AG10803 (cell line): ENCODE measurements at regions not wholly inside any gene's neighbourhood (a gene's known extent, or its start where the extent isn't known, plus 50 kb on each side); places are given as distances from the start of the nearest gene placed in this dataset.
A peak's percentile ranks its signal among the peaks of the same experiment; 100 is the strongest.

Experiments used
- DNase-seq: peaks from one replicate; pipeline ENCODE4 v3.0.0; 2010; ENCODE audit warnings: low read depth
- H3K4me3 ChIP-seq: 2 replicates; pipeline ENCODE4 v1.5.1; 2011; ENCODE audit warnings: mild to moderate bottlenecking, low read length, control low read depth
- TF ChIP-seq, protein P1 (sequence below): conservative IDR thresholded peaks from 2 replicates; pipeline ENCODE4 v1.5.1; 2011; ENCODE audit warnings: mild to moderate bottlenecking, low read length, control low read depth, inconsistent platforms

DNA sequence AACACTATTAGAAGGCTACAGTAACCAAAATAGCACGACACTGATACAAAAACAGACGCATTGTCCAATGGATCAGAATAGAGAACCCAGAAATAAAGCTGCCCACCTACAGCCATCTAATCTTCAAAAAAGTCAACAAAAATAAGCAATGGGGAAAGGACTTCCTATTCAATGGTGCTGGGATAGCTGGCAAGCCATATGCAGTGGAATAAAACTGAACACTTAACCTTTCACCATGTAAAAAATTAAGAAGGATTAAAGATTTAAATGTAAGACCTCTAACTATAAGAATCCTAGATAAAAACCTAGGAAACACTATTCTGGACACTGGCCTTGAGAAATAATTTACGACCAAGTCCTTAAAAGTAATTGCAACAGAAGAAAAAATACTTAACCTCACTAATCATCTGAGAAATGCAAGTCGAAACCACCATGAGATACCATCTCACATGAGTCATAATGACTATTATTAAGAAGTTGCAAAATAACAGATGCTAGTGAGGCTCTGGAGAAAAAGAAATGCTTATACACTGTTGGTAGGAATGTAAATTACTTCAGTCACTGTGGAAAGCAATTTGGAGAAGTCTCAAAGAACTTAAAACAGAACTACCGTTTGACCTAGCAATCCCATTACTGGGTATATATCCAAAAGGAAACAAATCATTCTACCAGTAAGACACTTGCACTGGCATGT, 203.3 kb upstream of the CDH9 start:
- TF ChIP-seq, protein P1, sequence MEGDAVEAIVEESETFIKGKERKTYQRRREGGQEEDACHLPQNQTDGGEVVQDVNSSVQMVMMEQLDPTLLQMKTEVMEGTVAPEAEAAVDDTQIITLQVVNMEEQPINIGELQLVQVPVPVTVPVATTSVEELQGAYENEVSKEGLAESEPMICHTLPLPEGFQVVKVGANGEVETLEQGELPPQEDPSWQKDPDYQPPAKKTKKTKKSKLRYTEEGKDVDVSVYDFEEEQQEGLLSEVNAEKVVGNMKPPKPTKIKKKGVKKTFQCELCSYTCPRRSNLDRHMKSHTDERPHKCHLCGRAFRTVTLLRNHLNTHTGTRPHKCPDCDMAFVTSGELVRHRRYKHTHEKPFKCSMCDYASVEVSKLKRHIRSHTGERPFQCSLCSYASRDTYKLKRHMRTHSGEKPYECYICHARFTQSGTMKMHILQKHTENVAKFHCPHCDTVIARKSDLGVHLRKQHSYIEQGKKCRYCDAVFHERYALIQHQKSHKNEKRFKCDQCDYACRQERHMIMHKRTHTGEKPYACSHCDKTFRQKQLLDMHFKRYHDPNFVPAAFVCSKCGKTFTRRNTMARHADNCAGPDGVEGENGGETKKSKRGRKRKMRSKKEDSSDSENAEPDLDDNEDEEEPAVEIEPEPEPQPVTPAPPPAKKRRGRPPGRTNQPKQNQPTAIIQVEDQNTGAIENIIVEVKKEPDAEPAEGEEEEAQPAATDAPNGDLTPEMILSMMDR: peak; percentile 52
- DNase-seq: peak; percentile 96
- no peak overlapping the region for H3K4me3 ChIP-seq

DNA sequence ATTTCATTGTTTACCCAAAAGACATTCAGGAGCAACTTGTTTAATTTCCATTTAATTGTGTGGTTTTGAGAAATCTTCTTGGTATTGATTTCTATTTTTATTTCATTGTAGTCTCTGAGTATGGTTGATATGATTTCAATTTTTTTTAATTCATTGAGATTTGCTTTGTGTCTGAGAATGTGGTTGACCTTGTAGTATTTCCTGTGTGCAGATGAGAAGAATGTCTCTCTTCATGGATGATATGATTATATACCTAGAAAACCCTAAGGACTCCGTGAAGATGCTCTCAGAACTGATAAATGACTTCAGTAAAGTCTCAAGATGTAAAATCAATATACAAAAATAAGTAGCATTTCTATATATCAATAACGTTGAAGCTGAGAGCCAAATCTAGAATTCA, 202.4 kb upstream of the CDH9 start:
- no peak for DNase-seq
- TF ChIP-seq, protein P1: no peak
- H3K4me3 ChIP-seq: no peak overlapping the region

DNA sequence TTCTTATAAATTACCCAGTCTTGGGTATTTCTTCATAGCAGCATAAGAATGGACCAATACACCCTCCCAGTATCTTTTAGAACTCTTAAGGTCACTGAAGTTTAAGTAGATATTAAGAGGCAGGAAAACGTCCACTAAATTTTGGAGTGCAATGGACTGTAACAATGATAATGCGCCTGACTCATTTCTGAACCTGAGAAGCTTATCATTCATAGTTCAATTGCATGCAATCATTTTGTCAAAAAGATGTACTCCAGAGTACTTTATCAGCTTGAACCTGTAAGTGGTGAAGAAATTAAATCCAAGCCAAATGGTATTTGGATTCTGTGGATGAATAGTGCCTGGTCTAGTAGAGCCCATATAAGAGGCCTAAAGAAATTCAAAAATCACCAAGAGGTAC, 196.5 kb upstream of the CDH9 start:
- H3K4me3 ChIP-seq: no peak overlapping the region
- TF ChIP-seq, protein P1: no peak
- no peak for DNase-seq

DNA sequence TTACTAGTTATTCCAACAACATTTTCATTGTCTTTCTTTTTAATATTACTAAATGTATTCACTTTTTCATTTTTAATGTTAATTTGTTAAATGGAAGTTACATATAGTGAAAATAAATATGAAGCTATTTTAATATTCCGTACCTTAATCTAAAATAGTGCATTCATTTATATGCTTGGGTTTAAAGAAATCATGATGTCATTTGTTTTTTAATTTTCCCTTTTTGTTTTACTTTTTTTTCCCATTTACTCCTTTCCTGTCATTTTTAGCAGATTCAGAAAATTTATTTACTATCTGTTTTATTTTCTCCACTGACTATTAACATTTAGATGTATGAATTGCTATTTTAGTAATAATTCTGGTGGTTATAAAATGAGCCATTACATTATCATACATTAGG, 183.0 kb upstream of the CDH9 start:
- TF ChIP-seq, protein P1: no peak
- no peak for DNase-seq
- H3K4me3 ChIP-seq: no peak overlapping the region

DNA sequence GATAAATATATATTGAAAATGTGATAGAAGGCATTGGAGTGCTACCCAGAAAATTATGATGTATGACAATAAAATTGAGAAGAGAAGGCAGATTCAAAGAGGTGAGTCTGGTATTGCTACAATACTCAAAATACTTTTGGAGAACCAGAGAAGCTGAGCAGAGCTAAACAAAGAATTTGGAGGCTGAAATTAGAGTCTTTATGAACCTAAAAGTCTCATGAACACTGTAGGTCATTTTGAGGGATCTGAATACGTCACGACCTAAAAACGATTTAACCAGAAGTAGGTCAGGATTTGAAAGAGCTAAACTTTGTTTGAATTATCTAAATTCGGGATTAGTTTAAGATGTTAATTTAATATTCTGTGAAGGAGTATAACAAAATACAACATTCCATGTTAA, 182.4 kb upstream of the CDH9 start:
- TF ChIP-seq, protein P1: no peak
- DNase-seq: no peak
- H3K4me3 ChIP-seq: no peak overlapping the region

DNA sequence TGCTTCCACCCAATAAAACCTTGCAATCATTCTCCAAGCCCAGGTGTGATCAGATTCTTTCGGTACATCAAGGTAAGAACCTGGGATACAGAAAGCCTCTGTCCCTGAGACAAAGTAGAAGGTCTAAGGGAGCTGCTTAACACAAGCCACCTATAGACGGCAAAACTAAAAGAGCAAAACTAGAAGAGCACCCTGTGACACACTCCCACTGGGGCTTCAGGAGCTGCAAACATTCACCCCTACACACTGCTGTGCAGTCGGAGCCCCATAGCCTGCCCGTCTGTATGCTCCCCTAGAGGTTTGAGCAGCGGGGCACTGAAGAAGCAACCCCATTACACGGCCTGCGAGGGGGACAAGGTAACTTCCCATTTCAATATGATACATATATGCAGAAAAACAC, 179.6 kb upstream of the CDH9 start:
- no peak for DNase-seq
- H3K4me3 ChIP-seq: no peak overlapping the region
- TF ChIP-seq, protein P1: no peak

DNA sequence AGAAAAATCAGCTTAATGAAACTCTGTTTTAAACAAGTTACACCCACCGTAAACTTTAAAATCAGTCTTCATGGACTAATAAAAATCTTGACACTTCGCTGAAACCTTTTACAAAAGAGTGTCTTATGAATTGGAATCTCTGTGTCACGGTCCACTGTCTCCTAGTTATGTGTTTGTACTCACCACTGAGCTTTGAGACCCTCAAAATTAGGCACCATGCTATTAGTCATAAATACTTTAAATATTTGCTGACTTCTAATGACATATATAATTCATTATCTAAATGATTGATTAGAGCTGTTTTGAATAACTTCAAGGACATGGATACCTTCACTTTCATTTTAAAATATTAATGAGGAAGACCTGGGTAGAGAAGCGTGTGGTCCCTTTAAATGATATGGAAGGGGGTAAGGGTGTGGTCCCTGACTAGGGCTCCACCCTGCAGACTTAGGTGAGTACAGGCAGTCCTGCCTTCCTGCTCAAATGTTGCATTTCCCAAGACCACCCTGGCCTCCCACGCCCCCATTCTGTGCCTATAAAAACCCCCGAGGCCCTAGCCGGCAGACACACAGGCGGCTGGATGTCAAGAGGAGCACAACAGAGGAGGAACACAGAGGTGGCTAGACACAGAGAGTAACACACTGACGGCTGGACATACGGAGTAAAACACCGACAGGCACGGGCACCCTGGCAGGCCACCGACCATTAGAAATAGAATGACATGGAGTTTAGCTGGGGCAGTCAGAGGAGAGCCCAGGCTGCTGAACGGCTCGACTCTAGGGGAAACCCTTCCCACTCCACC, 179.0 kb upstream of the CDH9 start:
- no peak overlapping the region for H3K4me3 ChIP-seq
- TF ChIP-seq, protein P1: no peak
- DNase-seq: no peak
